SK-N-SH (cell line): ENCODE measurements at regions not wholly inside any gene's neighbourhood (a gene's known extent, or its start where the extent isn't known, plus 50 kb on each side); places are given as distances from the start of the nearest gene placed in this dataset.
A peak's percentile ranks its signal among the peaks of the same experiment; 100 is the strongest.

ENCODE experiments used
- CTCF ChIA-PET: fragments of 300-600, 350-600 bp; formaldehyde crosslinking; extraction: SDS; loops from one replicate; lab custom pipeline; 2021; lab: Yijun Ruan, JAX
- POLR2A ChIA-PET: fragments of 350-600 bp; sonication (Branson Sonifier 250); formaldehyde crosslinking; extraction: SDS; loops from one replicate; lab custom pipeline; 2020; ENCODE audit warnings: antibody characterized with exemption, inconsistent platforms; lab: Yijun Ruan, JAX
- DNase-seq: peaks from one replicate; pipeline ENCODE4 v3.0.0; 2012
- H2AFZ ChIP-seq: fragments of 200-600 bp; sonication (generic); 2 replicates; pipeline ENCODE4 v1.8.1; 2016; ENCODE audit warnings: antibody characterized with exemption, mild to moderate bottlenecking, low read depth
- H3F3A ChIP-seq: fragments of 200-600 bp; sonication (generic); replicated peaks from 2 replicates; pipeline ENCODE3; 2016; ENCODE audit warnings: antibody characterized with exemption, mild to moderate bottlenecking; ENCODE audit not compliant: insufficient read depth
- H3K27ac ChIP-seq, 2 experiments: fragments of 200-500 bp in 1 of 2; fragments of 200-600 bp in 1 of 2; sonication (Bioruptor generic) in 1 of 2; sonication (generic), shearing (Covaris generic) in 1 of 2; 2 replicates each; pipeline versions ENCODE4 v1.5.1 to v1.6.1; 2014 to 2016; ENCODE audit warnings: low read depth in 2 of 2, inconsistent platforms in 1 of 2, low read length in 1 of 2, mild to moderate bottlenecking in 1 of 2, mixed read lengths in 1 of 2
- H3K27me3 ChIP-seq: fragments of 200-600 bp; sonication (generic), shearing (Covaris generic); 2 replicates; pipeline ENCODE4 v1.6.1; 2016; ENCODE audit warnings: mixed run types; ENCODE audit not compliant: insufficient read depth
- H3K36me3 ChIP-seq, 2 experiments: fragments of 200-500 bp in 1 of 2; fragments of 200-600 bp in 1 of 2; sonication (Bioruptor generic) in 1 of 2; sonication (generic) in 1 of 2; replicated peaks in 1 of 2; 2 replicates each; pipeline versions ENCODE3 to v1.5.1; 2014 to 2016; ENCODE audit warnings: low read length in 1 of 2, mild to moderate bottlenecking in 1 of 2; ENCODE audit not compliant: insufficient read depth in 2 of 2, control insufficient read depth in 1 of 2
- H3K4me1 ChIP-seq, 2 experiments: fragments of 200-500 bp in 1 of 2; fragments of 200-600 bp in 1 of 2; sonication (Bioruptor generic) in 1 of 2; sonication (generic), shearing (Covaris generic) in 1 of 2; 2 replicates each; pipeline versions ENCODE4 v1.5.1 to v1.6.1; 2014 to 2016; ENCODE audit warnings: low read depth in 1 of 2, low read length in 1 of 2, mixed run types in 1 of 2; ENCODE audit not compliant: insufficient read depth in 2 of 2, control insufficient read depth in 1 of 2
- H3K4me2 ChIP-seq: fragments of 200-600 bp; sonication (generic), shearing (Covaris generic); 2 replicates; pipeline ENCODE4 v1.6.1; 2017; ENCODE audit warnings: mixed run types
- H3K4me3 ChIP-seq, 2 experiments: fragments of 200-500 bp in 1 of 2; fragments of 200-600 bp in 1 of 2; sonication (Bioruptor generic) in 1 of 2; sonication (generic), shearing (Covaris generic) in 1 of 2; 2 replicates each; pipeline versions ENCODE4 v1.5.1 to v1.8.1; 2014 to 2016; ENCODE audit warnings: low read depth in 2 of 2, inconsistent platforms in 1 of 2, low read length in 1 of 2, mild to moderate bottlenecking in 1 of 2, mixed read lengths in 1 of 2, moderate library complexity in 1 of 2
- H3K79me2 ChIP-seq: fragments of 200-600 bp; sonication (generic); 2 replicates; pipeline ENCODE4 v1.8.1; 2017; ENCODE audit warnings: mild to moderate bottlenecking; ENCODE audit not compliant: insufficient read depth
- H3K9ac ChIP-seq: fragments of 200-600 bp; sonication (generic); 2 replicates; pipeline ENCODE4 v1.6.1; 2017; ENCODE audit warnings: mixed run types
- H3K9me2 ChIP-seq: fragments of 200-600 bp; sonication (generic); 2 replicates; pipeline ENCODE4 v1.6.1; 2017; ENCODE audit warnings: mixed run types
- H3K9me3 ChIP-seq: fragments of 200-600 bp; sonication (generic); 2 replicates; pipeline ENCODE4 v1.6.1; 2017; ENCODE audit warnings: mixed run types, mild to moderate bottlenecking, moderate library complexity
- H4K20me1 ChIP-seq: fragments of 200-600 bp; sonication (generic); 2 replicates; pipeline ENCODE4 v1.6.1; 2017; ENCODE audit warnings: mild to moderate bottlenecking, mixed run types; ENCODE audit not compliant: insufficient read depth
- ELF1 ChIP-seq: IDR thresholded peaks from 2 replicates; pipeline ENCODE4 v1.4.0; 2012
- EZH2phosphoT487 ChIP-seq: fragments of 200-600 bp; sonication (generic); IDR thresholded peaks from 2 replicates; pipeline ENCODE4 v1.6.1; 2017; ENCODE audit warnings: low read depth, mixed run types, mild to moderate bottlenecking, antibody characterized with exemption, moderate library complexity, borderline replicate concordance
- FOSL2 ChIP-seq: IDR thresholded peaks from 2 replicates; pipeline ENCODE4 v1.4.0; 2012; ENCODE audit warnings: low read depth, mild to moderate bottlenecking, moderate library complexity, borderline replicate concordance
- FOXJ3 ChIP-seq: sonication (generic); formaldehyde crosslinking; IDR thresholded peaks from 2 replicates; pipeline ENCODE4 v1.5.1; 2020; ENCODE audit warnings: mild to moderate bottlenecking, missing genetic modification reagents
- GABPA ChIP-seq: IDR thresholded peaks from 2 replicates; pipeline ENCODE4 v1.4.0; 2012; ENCODE audit warnings: low read depth, mild to moderate bottlenecking
- GATA2 ChIP-seq: sonication (generic); formaldehyde crosslinking; IDR thresholded peaks from 2 replicates; pipeline ENCODE4 v1.5.0; 2020; ENCODE audit warnings: mild to moderate bottlenecking, missing genetic modification reagents
- JUND ChIP-seq: IDR thresholded peaks from 2 replicates; pipeline ENCODE4 v1.4.0; 2012
- MXI1 ChIP-seq: IDR thresholded peaks from 2 replicates; pipeline ENCODE4 v1.6.1; 2012; ENCODE audit warnings: mild to moderate bottlenecking, low read depth, low read length, improper control_type of control experiment
- NFIC ChIP-seq: IDR thresholded peaks from 2 replicates; pipeline ENCODE4 v1.4.0; 2012; ENCODE audit warnings: borderline replicate concordance
- NRF1 ChIP-seq: IDR thresholded peaks from 2 replicates; pipeline ENCODE4 v1.6.1; 2012; ENCODE audit warnings: low read depth, mild to moderate bottlenecking, low read length
- POLR2AphosphoS5 ChIP-seq: IDR thresholded peaks from 2 replicates; pipeline ENCODE4 v1.6.1; 2012; ENCODE audit warnings: low read depth, low read length
- RCOR1 ChIP-seq: fragments of 150-350 bp; IDR thresholded peaks from 2 replicates; pipeline ENCODE4 v1.6.1; 2017; ENCODE audit warnings: antibody characterized with exemption, low read length
- RXRA ChIP-seq: IDR thresholded peaks from 2 replicates; pipeline ENCODE4 v1.4.0; 2012; ENCODE audit warnings: low read depth, mild to moderate bottlenecking, borderline replicate concordance
- SIN3A ChIP-seq: IDR thresholded peaks from 2 replicates; pipeline ENCODE4 v1.6.1; 2012; ENCODE audit warnings: low read depth, mild to moderate bottlenecking, low read length, moderate library complexity, borderline replicate concordance
- TCF12 ChIP-seq: IDR thresholded peaks from 2 replicates; pipeline ENCODE4 v1.4.0; 2012
- TEAD4 ChIP-seq: IDR thresholded peaks from 2 replicates; pipeline ENCODE4 v1.4.0; 2012; ENCODE audit warnings: mild to moderate bottlenecking, borderline replicate concordance; ENCODE audit not compliant: insufficient read depth
- USF1 ChIP-seq: IDR thresholded peaks from 2 replicates; pipeline ENCODE4 v1.4.0; 2012; ENCODE audit warnings: low read depth, borderline replicate concordance
- WGBS: methylation state at CpG from one replicate; pipeline ENCODE4 v1.1.6; 2017; ENCODE audit warnings: low lambda C conversion rate; 5-methylcytosine and 5-hydroxymethylcytosine counted together
- TF ChIP-seq, protein P1 (sequence below): IDR thresholded peaks from 2 replicates; pipeline ENCODE4 v1.4.0; 2012; ENCODE audit warnings: low read depth
- TF ChIP-seq, protein P2 (sequence below): IDR thresholded peaks from 2 replicates; pipeline ENCODE4; 2012

- Histone ChIP-seq H2AFZ (no peak overlapping the region), H3K4me2 (no peak overlapping the region), H3K27ac (no peak overlapping the region), H3K9me3 (peaks cover 9% of the 10 kb centered on the region; the same call in 1 of the 2 replicates), H3K27me3 (no peaks in the 10 kb centered on the region), H3K4me3 (no peak overlapping the region), H3K9me2 (no peaks in the 10 kb centered on the region), H3K79me2 (no peaks in the 10 kb centered on the region), H4K20me1 (no peaks in the 10 kb centered on the region), H3F3A (no peaks in the 10 kb centered on the region), H3K36me3 (no peaks in the 10 kb centered on the region), H3K9ac (no peak overlapping the region), H3K4me1 (no peaks in the 10 kb centered on the region)
- CTCF ChIA-PET = interaction anchor here (0.9 to 1.3 kb wide), 6 partner anchors 8 to 75 kb away, joined by 3 to 5 read pairs (median 3); no protein-coding TSS in a partner anchor
- WGBS = 70% methylated on average over 4 of the region's 4 CpGs
- TF ChIP-seq MXI1 (no peak), POLR2AphosphoS5 (no peak), RCOR1 (no peak), ELF1 (no peak), JUND (no peak), EZH2phosphoT487 (no peak)
- POLR2A ChIA-PET = no interaction called here
- DNase-seq = no peak
Observed at GRCh38 chr7:73952266-73952665, 75.7 kb upstream of the ELN start.

GRCh38 chr7:73954181-73954580 lies 73.8 kb upstream of the ELN start:
- Histone ChIP-seq H3K9me2 (no peaks in the 10 kb centered on the region), H3F3A (peaks cover 6% of the 10 kb centered on the region), H3K27me3 (no peaks in the 10 kb centered on the region), H3K4me1 (no peaks in the 10 kb centered on the region), H3K36me3 (no peaks in the 10 kb centered on the region), H3K9me3 (no peaks in the 10 kb centered on the region), H3K9ac (no peak overlapping the region), H4K20me1 (no peaks in the 10 kb centered on the region), H2AFZ (0 out of 2 replicates have a peak overlapping the region, but pooled peaks have one; percentile 24), H3K79me2 (no peaks in the 10 kb centered on the region), H3K4me3 (no peak overlapping the region), H3K27ac (no peak overlapping the region), H3K4me2 (no peak overlapping the region)
- CTCF ChIA-PET = interaction anchor here (1.0 kb wide), 2 partner anchors 14 to 73 kb away, joined by 3 to 4 read pairs; no protein-coding TSS in a partner anchor
- POLR2A ChIA-PET = no interaction called here
- DNase-seq = no peak
- WGBS = 84% methylated on average over 3 of the region's 3 CpGs
- TF ChIP-seq POLR2AphosphoS5 (no peak), USF1 (no peak), SIN3A (no peak)
- TF ChIP-seq, protein P1, sequence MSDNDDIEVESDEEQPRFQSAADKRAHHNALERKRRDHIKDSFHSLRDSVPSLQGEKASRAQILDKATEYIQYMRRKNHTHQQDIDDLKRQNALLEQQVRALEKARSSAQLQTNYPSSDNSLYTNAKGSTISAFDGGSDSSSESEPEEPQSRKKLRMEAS = no peak

DNA sequence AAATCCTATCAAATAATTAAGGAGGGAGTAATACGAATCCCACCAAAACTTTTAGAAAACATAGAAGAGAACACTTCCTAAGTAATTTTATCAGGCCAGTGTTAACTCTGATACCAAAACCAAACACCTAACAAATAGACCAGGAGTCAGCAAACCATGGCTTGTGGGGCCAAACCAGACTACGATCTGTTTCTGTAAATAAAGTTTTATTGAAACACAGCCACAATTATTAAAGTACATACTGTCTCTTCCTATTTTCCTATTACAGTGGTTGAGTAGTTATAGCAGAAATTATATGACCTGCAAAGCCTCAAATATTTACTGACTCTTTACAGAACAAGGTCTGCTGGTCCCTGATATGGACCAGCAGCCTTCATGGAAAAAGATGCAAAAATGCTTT lies 73.1 kb upstream of the ELN start:
- POLR2A ChIA-PET = no interaction called here
- Histone ChIP-seq H3K4me2 (no peak overlapping the region), H3K36me3 (no peaks in the 10 kb centered on the region), H3K9me2 (no peaks in the 10 kb centered on the region), H3K4me3 (no peak overlapping the region), H2AFZ (no peak overlapping the region), H3F3A (peaks cover 6% of the 10 kb centered on the region), H3K27ac (no peak overlapping the region), H3K79me2 (no peaks in the 10 kb centered on the region), H3K4me1 (no peaks in the 10 kb centered on the region), H3K27me3 (no peaks in the 10 kb centered on the region), H3K9me3 (no peaks in the 10 kb centered on the region), H4K20me1 (no peaks in the 10 kb centered on the region), H3K9ac (no peak overlapping the region)
- no peak for DNase-seq
- 83% methylated on average over 2 of the region's 2 CpGs for WGBS
- CTCF ChIA-PET = no interaction called here
- TF ChIP-seq TEAD4 = no peak
- TF ChIP-seq, protein P2, sequence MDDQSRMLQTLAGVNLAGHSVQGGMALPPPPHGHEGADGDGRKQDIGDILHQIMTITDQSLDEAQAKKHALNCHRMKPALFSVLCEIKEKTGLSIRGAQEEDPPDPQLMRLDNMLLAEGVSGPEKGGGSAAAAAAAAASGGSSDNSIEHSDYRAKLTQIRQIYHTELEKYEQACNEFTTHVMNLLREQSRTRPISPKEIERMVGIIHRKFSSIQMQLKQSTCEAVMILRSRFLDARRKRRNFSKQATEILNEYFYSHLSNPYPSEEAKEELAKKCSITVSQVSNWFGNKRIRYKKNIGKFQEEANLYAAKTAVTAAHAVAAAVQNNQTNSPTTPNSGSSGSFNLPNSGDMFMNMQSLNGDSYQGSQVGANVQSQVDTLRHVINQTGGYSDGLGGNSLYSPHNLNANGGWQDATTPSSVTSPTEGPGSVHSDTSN = no peak
- TF ChIP-seq JUND = no peak
- no peak for TF ChIP-seq ELF1
- no peak for TF ChIP-seq SIN3A
- no peak for TF ChIP-seq NRF1
- no peak for TF ChIP-seq RCOR1
- no peak for TF ChIP-seq TCF12
- TF ChIP-seq NFIC = no peak
- no peak for TF ChIP-seq RXRA
- no peak for TF ChIP-seq GABPA
- no peak for TF ChIP-seq FOXJ3 (CRISPR knock-in tag)
- no peak for TF ChIP-seq FOSL2
- TF ChIP-seq GATA2 (CRISPR knock-in tag) = no peak
